HG03066 (cell line): ENCODE measurements at regions not wholly inside any gene's neighbourhood (a gene's known extent, or its start where the extent isn't known, plus 50 kb on each side); places are given as distances from the start of the nearest gene placed in this dataset.

ENCODE experiments used
- ATAC-seq: cut with Tn5 transposase; IDR thresholded peaks from one replicate; pipeline ENCODE4 v1.9.1; 2021; ENCODE audit warnings: low read depth; ENCODE audit not compliant: unreplicated experiment

DNA sequence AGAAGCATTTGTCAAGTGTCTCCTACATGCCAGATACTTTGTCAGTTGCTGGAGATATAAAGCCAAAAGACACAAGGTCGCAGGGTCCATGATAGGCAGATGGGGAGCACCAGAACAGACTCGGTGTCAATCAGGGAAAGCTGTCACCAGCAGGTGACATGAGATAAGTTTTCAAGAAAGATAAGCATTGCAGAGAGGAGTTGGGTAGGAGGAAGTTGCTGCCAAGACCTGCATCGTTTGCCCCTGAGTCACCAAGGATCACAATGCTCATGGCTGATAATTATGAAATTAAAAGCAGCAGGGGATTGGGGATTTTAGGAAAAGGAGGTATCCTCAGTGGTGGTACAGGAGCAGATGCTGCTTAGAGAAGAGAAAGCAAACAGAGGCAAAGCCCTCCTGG lies 551.1 kb upstream of the CDH11 start:
- no peak for ATAC-seq

DNA sequence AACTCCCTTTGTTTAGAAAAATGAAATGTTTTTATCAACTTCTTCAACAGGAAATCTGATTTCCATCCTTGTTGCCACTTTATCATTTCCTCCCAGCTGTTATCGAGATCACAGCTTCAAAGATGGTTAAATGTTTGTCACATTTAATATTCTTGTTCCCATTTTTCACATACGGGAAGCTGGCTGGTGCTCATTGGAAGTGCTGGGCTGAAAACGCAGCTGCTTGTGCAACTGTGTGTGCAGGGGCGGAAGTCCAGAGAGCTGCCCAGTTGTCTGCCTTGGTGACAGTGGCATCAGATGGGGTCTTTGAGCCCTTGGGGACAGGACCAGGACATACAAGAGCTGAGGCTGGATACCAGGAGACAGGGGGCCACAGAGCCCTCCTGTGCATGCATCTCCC lies 549.2 kb upstream of the CDH11 start:
- no peak for ATAC-seq

DNA sequence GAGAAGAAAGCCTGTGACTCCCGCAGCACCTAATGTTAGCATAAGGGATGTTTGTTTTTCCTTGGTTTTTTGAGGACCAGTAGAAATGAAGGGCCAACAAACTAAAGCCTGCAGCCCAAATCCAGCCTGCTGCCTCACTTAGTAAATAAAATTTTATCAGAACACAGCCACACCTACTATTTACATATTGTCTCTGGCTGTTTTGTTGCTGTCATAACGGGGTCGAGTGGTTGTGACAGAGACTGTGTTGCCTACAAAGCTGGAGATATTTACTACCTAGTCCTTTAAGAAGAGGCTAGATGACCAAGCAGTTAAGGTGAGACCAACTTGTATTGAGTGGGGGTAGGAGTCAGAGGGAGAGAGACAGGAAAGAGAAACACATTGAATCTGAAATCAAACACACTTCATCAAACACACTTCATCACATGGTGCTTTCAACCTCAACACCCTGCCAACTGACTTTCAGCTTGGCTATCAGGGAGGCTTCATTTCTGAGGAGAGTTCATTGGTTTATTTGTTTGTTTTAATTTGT lies 546.3 kb upstream of the CDH11 start:
- no peak for ATAC-seq

DNA sequence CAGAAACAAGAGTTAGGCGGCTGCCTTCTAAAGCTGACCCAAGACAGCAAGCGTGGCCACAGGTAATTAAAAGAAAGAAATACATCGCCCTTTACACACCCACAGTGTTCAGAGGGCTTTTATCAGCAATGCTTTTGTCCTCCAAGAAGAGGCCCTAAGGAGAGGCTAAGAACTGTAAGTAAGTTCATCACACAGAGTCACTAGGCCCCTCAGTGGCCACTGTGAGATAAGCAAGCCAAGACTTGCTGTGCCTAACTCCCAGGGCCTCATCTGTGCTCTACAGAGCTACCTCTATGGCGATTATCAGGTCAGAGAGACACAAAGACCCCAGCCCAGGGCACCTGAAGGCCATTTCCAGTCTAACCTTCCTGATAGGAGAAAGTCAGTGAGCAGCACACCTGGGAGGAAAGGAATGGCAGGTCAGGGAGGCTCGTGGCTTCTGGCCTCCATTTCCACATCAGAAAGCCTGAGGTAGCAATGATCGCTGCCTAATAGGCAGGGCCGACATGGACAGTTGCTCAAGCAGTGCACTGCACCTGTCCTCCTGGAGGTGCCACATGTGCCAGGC lies 545.2 kb upstream of the CDH11 start:
- no peak for ATAC-seq

DNA sequence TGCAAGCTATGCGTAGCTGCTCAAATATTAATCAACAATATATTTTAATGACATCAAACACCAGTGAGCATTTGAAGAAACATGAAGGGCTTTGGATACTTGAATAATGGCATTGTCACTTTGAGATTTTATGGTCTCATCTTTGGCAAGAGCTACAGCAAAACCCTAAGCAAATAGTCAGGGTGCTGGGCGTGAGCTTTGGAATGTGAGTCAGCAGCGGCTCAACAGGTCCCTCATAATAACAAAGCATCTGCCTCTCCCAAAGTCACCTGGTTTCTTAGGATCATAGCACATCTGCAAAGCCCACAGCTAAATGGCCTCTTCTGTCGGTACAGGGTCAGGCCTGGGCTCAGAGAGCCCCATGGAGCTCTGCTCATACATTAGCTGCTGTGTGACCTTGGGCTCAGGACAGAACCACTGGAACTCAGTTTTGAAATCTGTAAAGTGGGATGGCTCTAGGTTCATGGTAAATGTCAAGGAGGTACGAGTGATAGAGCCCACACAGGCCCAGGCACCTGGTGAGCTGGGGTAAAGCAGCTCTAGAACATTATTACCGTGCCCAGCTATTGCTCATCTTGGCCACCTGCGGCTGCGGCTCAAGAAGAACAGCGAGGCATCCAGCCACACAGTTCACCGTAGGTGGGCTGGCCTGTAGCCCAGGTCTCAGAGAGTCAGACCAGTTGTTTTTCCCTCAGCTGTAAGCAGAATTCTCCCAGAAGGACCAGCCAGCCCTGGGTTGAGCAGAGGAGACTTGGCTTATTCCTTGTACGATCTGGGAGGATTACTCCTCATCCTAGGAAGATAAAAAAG lies 544.5 kb upstream of the CDH11 start:
- ATAC-seq, result no peak

DNA sequence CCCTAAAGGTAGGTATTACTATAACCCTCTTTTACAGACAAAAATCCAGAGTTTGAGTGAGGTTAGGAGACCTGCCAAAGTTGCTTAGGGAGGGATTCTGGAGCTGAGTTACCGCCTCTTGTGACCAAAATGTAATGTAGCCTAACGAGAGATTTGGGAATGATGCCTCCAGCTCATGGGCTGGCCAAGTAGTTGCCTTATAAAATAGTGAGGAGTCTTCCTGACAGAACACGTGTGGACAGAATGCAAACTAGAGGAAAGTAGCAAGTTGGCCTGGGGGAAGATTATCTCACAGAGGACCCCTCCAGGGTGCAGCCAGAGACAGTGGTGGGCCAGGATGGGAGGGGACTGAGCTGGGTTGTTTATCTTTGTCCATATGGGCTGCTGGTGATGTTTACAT lies 543.7 kb upstream of the CDH11 start:
- no peak for ATAC-seq

DNA sequence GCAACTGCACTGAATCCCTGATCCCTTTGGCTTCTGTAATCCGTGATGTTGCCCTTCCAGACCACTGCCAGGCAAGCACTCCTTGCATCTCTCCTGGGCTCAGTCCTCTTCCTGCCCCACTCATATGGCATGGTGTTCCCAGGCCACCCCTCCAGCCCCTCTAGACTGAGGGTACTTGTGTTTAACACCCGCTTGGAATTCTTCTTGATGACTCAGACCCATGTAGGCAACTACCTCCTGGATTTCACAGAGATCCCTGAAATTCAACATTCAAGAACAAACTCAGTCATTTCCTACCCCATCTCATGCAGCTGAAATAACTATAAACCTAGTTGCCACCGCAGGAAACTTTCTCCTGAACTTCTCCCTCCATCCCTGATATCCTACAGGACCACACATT lies 541.9 kb upstream of the CDH11 start:
- ATAC-seq, result no peak

DNA sequence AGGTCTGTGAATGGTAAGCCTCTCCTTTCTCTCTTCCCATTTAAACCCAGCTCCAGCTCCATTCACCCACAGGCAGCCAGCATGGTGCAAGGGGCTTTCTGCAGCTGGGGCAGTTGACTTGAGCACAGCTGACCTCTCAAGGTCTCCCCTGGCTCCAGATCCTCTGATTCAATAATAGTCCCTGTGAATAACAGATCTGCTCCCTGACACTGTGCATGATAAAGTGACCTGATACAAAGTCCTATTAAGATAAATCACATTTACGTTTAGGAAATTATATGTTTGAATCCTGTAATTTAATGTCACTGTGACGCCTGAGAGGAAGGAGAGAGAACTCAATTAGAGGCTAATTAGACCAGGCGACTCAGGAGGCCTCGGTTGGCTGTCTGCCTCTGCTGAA lies 540.4 kb upstream of the CDH11 start:
- ATAC-seq, result no peak

DNA sequence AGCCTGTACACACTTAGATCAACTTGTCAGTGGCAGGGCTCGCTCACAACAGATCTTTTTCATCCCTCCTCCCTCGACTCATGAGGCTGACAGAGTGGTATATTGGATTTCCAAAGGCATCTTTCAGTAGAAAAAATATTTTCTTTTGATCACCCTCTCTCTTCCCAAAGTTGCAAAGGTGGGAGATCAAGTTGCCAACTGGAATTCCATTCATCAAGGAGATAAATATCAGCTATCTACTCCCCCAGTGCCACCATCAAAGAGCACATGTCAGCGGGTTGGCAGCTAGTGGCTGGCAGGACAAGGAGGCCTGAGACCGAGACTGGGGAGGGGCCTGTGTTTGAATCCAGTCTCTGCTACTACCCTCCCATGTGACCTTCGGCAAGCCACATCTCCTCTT lies 539.7 kb upstream of the CDH11 start:
- no peak for ATAC-seq

DNA sequence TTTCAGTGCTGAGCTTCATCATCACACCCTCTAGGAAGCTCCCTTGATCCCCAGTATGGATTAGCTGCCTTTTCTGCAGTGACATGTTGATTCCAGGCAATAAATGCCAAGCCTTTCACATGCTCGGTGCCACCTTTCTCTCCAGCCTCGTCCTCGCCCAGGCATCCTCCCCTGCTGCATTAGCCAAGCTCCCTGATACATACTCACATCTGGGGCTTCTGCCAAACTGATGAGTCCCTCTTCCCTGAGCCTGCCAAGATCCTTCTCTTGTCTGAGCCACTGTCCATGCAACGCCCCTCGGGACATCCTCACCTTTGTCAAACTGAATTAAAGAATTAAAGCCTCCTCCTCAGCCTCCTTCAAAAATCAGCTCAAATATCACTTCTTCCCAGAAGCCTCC lies 538.5 kb upstream of the CDH11 start:
- no peak for ATAC-seq

DNA sequence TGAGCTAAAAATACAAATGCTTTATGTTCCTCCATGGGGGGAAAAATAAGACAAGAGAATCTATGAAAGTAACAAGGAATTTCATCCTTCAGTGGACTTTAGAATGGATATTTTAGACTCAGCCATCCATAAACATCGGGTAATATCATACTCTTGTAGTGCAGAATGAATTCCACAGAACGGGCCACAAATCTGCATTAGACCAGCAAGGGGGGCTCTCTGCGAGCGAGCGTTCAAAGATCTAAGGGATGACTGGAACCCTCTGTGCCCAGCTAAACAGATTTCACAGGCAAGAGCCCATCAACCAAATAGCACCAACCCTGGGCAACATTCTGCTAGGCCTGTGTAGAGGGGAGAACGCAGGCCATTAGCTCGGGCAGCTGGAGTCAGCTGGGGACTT lies 537.9 kb upstream of the CDH11 start:
- no peak for ATAC-seq

DNA sequence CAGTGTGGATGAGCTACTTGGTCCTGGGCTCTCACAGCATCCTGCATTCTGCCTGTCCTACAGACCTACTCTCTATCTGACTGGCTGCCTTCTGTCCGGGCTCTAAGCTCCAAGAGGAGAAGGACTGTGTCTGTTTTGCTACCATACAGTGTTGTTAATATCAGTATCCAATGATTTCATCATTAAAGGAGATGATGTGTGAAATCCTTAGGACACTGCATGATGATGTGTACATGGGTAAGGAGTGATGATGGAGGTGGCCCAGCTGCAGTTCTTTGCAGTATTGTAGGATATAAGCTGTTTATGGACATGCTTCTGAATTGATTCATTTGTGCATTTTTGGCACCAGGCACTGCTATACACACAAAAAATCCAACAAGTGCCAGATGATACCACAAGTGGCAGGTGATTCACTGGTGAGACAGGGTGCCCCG lies 536.9 kb upstream of the CDH11 start:
- ATAC-seq, result no peak

DNA sequence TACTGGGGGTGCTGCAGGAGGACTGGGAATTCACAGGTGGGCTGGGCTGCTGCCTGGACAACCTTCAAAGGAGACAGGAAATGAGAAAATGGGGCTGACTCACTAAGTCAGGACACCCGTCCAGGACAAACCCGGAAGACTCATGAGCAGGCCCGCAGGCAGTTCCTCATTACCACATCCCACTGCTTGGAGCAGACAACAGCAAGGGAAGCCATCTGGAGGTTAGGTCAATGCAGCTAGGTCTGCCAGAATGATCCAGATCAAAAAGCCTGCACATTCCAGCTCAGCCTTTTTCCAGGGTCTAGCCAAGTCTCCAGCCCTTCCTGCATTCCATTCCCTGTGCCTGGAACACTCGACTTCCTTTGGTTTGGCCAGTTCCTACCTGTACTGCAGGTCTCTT lies 536.5 kb upstream of the CDH11 start:
- ATAC-seq, result no peak

DNA sequence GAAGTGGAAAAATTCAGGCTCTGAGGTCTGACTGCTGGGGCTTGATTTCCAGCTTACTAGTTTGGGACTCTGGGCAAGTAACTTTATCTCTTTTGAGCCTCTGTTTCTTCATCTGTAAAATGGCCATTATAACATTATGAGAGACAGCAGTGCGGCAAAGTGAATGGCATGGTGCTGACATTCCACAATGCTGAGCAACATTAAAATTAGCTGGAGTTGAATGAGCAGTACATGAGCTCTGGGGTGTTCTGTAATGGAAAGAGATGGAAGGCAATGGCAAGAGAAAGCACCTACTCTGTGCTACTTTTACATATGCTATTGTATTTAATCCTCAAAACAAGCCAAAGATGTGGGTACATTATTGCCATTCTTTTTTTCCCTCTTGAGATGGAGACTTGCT lies 535.7 kb upstream of the CDH11 start:
- no peak for ATAC-seq

DNA sequence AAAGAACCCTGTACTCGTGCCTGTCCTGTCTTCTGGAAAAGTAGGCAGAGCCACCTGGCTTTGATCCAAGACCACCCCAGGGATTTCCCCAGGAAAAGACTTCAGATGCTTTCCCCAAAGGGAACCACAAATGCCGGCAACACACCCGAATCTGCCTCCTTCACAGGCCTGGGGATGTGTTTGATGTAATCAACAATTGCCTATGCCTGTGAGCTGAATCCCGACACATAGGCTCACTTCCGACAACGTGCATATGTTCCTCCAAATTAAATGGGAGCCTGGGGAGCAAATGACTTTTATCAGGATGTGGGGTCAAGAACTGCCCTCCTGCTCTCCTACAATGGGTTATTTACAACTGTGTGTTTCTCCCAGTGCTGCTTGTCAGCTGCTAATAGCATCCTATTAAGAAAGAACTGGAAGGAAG lies 535.2 kb upstream of the CDH11 start:
- no peak for ATAC-seq

DNA sequence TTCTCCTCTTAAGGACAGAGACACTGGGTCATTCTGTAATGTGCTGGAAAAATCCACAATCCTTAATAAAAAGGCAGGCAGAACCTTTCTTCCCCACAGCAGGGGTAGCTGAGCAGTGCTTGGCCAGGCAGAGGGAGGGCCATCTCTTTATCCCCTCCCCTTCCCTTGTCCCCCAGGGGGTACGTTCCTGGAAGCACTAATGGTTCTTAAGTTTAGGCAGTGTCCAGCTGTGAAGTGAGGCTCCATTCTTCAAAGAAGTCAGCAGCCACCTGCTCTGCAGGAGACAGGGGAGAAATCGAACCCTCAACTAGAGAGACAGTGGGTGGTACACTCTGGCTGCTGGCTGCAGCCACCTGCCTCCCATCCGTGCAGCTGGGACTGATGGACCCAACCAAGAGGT lies 533.9 kb upstream of the CDH11 start:
- ATAC-seq, result no peak

DNA sequence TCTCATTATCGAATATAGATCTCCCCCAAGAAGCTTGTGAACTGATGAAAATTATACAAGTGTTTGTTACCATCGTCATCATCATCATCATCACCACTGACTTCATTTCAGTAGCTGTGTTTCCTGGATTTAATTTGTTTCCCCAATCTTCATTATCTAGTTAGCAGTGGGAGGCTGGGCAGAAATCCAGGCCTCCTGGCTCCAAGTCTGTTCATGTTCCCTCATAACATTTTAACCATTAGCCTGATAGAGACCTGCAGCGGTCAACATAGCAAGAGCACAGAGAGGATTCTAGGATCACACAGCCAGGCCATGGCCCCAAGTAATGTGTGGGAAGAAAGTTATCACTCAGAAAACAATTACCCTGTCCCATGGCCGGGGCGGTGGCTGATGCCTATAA lies 526.2 kb upstream of the CDH11 start:
- no peak for ATAC-seq

DNA sequence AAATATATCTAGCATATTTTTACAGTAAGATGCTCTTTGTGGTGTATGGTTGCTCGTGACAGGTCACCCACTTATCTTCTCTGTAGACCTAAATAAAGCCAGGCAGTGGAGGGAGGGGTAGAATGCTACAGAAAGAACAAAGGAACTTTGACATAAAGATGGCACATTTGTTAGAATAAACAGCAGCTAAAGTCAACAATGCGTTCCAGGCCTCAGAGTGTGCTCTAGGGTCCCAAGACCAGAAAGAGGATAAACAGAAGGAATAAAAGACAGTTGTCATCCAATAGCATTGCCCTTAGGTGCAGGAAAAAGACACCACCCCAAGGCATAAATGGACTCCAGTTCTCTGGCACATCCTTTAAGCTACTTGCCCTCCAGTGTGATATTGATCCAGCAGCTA lies 523.0 kb upstream of the CDH11 start:
- no peak for ATAC-seq

DNA sequence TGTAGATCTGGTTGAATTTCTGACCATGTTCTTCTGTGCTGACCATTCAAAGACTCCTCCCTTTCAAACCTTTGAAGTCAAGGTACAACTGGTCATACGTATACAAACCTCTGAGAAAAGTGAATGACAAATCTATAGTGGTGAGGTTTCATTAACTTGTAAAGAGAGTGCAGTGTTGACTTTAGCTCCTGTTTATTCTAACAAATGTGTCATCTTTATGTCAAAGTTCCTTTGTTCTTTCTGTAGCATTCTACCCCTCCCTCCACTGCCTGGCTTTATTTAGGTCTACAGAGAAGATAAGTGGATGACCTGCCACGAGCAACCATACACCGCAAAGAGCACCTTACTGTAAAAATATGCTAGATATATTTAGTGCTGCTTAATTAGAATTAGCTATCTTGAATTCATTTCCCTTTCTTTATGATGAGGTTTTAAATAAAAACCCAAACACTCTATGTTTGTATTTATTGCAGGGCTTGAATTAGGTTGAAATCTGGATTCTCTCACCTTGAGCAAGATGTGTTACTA lies 520.0 kb upstream of the CDH11 start:
- no peak for ATAC-seq

DNA sequence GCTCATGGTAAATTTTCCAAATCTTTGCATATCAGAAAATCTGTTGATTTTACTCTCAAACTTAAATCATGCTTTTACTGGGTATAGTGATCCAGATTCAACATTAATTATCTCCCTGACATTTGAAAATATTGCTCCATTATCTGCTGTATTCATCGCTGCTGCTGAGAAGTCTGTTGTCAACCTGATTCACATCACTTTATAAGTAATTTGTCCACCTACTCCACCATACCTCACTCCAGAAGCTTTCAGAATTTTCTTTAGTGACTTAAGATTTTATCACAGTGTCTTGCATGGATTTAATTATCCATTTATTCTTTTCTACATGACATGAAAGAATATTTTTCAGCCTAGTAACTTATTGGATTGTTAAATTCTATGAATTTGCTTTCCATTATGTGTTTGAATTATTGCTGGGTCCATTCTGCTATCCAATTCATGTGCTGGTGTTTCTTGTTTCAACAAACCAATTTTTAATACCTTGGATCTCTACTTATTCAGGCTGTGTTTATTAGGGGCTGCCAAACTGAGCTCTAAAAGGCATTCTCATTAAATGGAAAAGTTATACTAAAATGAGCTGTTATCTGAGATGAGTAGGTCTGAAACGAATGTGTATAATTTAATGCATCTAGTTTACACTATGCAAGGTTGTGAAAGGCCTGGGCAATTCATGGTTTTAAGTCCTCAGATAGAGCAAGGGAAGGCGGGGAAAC lies 519.3 kb upstream of the CDH11 start:
- ATAC-seq, result no peak

DNA sequence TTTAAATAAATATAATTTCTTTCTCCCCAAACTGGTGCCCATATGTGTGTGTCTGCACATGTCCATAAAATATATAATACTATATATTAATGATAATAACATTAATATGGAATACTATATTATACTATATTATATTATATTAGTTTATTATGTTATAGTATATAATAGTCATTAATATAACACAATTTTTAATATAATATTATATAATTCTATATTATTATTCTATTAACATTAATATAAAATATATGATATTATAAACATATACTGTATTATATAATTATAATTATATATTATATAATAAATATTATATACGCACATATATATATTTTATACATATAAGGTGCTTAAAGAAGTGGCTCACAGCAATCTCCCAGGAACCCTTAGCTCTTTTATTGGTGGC lies 513.0 kb upstream of the CDH11 start:
- ATAC-seq, result no peak
